ENCODE measurements at regions not wholly inside any gene's neighbourhood (a gene's known extent, or its start where the extent isn't known, plus 50 kb on each side); places are given as distances from the start of the nearest gene placed in this dataset.
A peak's percentile ranks its signal among the peaks of the same experiment; 100 is the strongest.

DNA sequence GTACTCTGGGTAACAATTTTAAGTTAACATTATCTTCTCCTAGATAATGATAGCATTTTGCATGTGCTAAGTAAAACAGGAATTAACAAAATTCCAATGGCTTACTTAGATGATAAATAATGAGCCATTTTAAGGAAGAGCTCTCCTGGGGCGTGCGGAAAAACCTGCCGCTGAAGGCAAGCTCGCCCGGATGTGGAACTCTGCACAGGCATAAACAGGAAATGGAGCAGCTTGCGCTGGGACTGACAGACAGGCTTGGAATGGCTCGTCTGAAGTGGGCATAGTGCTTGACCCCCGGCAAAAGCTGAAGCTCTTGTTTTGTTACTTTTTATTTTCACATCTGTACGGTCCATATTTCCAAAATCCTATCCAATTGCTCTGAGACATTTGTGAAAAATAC lies 169.2 kb downstream of the ZNF281 start:
- no peak overlapping the region for H3K27ac ChIP-seq
- no peaks in the 10 kb centered on the region for H3K36me3 ChIP-seq (ENCODE audit: low read depth)
- H3K9me2 ChIP-seq (ENCODE audit: insufficient read depth): no peaks in the 10 kb centered on the region
- in situ Hi-C loops (cut with MboI): no loop called here
- no peaks in the 10 kb centered on the region for H4K20me1 ChIP-seq (ENCODE audit: insufficient read depth)
- 75 to 77% methylated on average over 9 of the region's 9 CpGs for WGBS, 2 experiments (ENCODE audit: low coverage in 1 of 2, low lambda C conversion rate in 2 of 2, missing lambda C conversion rate in 2 of 2)
- DNase-seq: no peak
- H3K9ac ChIP-seq: no peak overlapping the region
- H3K4me2 ChIP-seq (ENCODE audit: unreplicated experiment): no peak overlapping the region
- no peak for TF ChIP-seq EZH2phosphoT487 (IDR thresholded peaks at IDR 0.05; ENCODE audit: insufficient read depth, low read depth)
- no peak for TF ChIP-seq EZH2 (IDR thresholded peaks at IDR 0.05; ENCODE audit: insufficient read depth, poor library complexity, severe bottlenecking)
- no peak overlapping the region for H3K4me3 ChIP-seq
- no peak overlapping the region for H2AFZ ChIP-seq
- H3K9me3 ChIP-seq (ENCODE audit: low read depth): no peaks in the 10 kb centered on the region
- H3K4me1 ChIP-seq (ENCODE audit: insufficient read depth): peaks cover 16% of the 10 kb centered on the region
- no peaks in the 10 kb centered on the region for H3K79me2 ChIP-seq (ENCODE audit: insufficient read depth)
- H3K27me3 ChIP-seq (replicated peaks; ENCODE audit: insufficient read depth): no peaks in the 10 kb centered on the region
- H3F3A ChIP-seq (ENCODE audit: insufficient read depth): 0 out of 2 replicates have a peak, but pooled peaks cover 16% of the 10 kb centered on the region

DNA sequence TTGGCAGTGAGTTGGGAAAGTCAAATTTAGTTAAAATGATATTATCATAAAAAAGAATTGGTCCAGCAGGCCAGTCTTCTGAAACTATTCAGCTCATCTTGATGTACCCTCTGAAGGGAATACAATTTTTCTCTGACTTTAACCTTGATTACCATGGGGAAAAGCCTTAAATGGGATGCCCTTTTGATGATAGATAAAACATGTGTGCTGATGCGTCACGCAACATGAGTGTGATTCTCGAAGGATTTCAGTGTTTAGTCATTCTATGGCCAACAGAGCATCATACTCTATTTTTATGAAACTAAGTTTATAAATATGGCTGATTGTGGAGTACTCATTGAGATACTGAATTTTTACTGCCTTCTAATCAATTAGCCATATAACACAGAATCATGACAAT lies 171.5 kb downstream of the ZNF281 start:
- in situ Hi-C loops (cut with MboI): no loop called here
- Histone ChIP-seq H3K4me3 (no peak overlapping the region), H3K79me2 (ENCODE audit: insufficient read depth) (no peaks in the 10 kb centered on the region), H3K4me1 (ENCODE audit: insufficient read depth) (peaks cover 17% of the 10 kb centered on the region), H3K9me3 (ENCODE audit: low read depth) (no peaks in the 10 kb centered on the region), H3K4me2 (ENCODE audit: unreplicated experiment) (no peak overlapping the region), H3K36me3 (ENCODE audit: low read depth) (no peaks in the 10 kb centered on the region), H3K9ac (no peak overlapping the region), H3K9me2 (ENCODE audit: insufficient read depth) (no peaks in the 10 kb centered on the region), H3K27me3 (replicated peaks; ENCODE audit: insufficient read depth) (no peaks in the 10 kb centered on the region), H2AFZ (no peak overlapping the region), H3K27ac (no peak overlapping the region), H4K20me1 (ENCODE audit: insufficient read depth) (no peaks in the 10 kb centered on the region), H3F3A (ENCODE audit: insufficient read depth) (peaks cover 14% of the 10 kb centered on the region; the same call in 1 of the 2 replicates)
- DNase-seq: peak; percentile 55
- TF ChIP-seq EZH2phosphoT487 (IDR thresholded peaks at IDR 0.05; ENCODE audit: insufficient read depth, low read depth) (no peak), EZH2 (IDR thresholded peaks at IDR 0.05; ENCODE audit: insufficient read depth, poor library complexity, severe bottlenecking) (no peak)
- 55 to 65% methylated on average over 3 of the region's 3 CpGs for WGBS, 2 experiments (ENCODE audit: low coverage in 1 of 2, low lambda C conversion rate in 2 of 2, missing lambda C conversion rate in 2 of 2)

DNA sequence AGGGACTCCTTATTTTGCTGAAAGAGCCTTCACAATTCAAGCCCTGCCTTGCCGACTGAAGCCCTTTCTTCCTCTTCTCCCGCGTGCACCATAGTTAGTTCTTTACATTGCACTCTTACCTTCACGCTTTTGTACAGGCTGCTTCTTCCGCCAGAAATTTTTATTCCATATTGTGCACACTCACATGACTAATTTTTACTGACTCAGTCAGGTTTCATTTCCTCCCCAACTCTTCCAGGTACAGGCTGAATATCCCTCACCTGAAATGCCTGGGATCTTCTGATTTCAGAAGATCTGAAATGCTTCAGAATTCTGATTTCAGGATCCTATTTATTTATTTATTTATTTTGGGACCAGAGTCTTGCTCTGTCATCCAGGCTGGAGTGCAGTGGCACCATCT lies 172.8 kb downstream of the ZNF281 start:
- 91% methylated on average over 5 of the region's 5 CpGs for WGBS, 2 experiments (ENCODE audit: low coverage in 1 of 2, low lambda C conversion rate in 2 of 2, missing lambda C conversion rate in 2 of 2)
- Histone ChIP-seq H3K4me1 (ENCODE audit: insufficient read depth) (peaks cover 19% of the 10 kb centered on the region), H4K20me1 (ENCODE audit: insufficient read depth) (no peaks in the 10 kb centered on the region), H2AFZ (no peak overlapping the region), H3K4me3 (no peak overlapping the region), H3K9ac (no peak overlapping the region), H3K9me3 (ENCODE audit: low read depth) (no peaks in the 10 kb centered on the region), H3K9me2 (ENCODE audit: insufficient read depth) (no peaks in the 10 kb centered on the region), H3K36me3 (ENCODE audit: low read depth) (no peaks in the 10 kb centered on the region), H3K27ac (no peak overlapping the region), H3K27me3 (replicated peaks; ENCODE audit: insufficient read depth) (no peaks in the 10 kb centered on the region), H3K4me2 (ENCODE audit: unreplicated experiment) (no peak overlapping the region), H3F3A (ENCODE audit: insufficient read depth) (peaks cover 16% of the 10 kb centered on the region), H3K79me2 (ENCODE audit: insufficient read depth) (no peaks in the 10 kb centered on the region)
- DNase-seq: no peak
- TF ChIP-seq EZH2 (IDR thresholded peaks at IDR 0.05; ENCODE audit: insufficient read depth, poor library complexity, severe bottlenecking) (no peak), EZH2phosphoT487 (IDR thresholded peaks at IDR 0.05; ENCODE audit: insufficient read depth, low read depth) (no peak)
- in situ Hi-C loops (cut with MboI): no loop called here

- in situ Hi-C loops (cut with MboI): no loop called here
- H3K9ac ChIP-seq: no peak overlapping the region
These were observed 174.9 kb downstream of the ZNF281 start for GRCh38 chr1:200234938-200235337.

GRCh38 chr1:200233393-200233792 lies 176.4 kb downstream of the ZNF281 start:
- Histone ChIP-seq H3K27me3 (replicated peaks; ENCODE audit: insufficient read depth) (no peaks in the 10 kb centered on the region), H4K20me1 (ENCODE audit: insufficient read depth) (no peaks in the 10 kb centered on the region), H3K36me3 (ENCODE audit: low read depth) (no peaks in the 10 kb centered on the region), H2AFZ (peak overlapping the region; percentile 36), H3K79me2 (ENCODE audit: insufficient read depth) (no peaks in the 10 kb centered on the region), H3K9me2 (ENCODE audit: insufficient read depth) (no peaks in the 10 kb centered on the region), H3K4me1 (ENCODE audit: insufficient read depth) (peaks cover 37% of the 10 kb centered on the region), H3K27ac (peak overlapping the region; percentile 56), H3K4me2 (ENCODE audit: unreplicated experiment) (peak overlapping the region; percentile 7), H3K9me3 (ENCODE audit: low read depth) (no peaks in the 10 kb centered on the region), H3K9ac (0 out of 2 replicates have a peak overlapping the region, but pooled peaks have one; percentile 6), H3K4me3 (no peak overlapping the region), H3F3A (ENCODE audit: insufficient read depth) (peaks cover 30% of the 10 kb centered on the region)
- DNase-seq: peak; percentile 74
- TF ChIP-seq EZH2phosphoT487 (IDR thresholded peaks at IDR 0.05; ENCODE audit: insufficient read depth, low read depth) (no peak), EZH2 (IDR thresholded peaks at IDR 0.05; ENCODE audit: insufficient read depth, poor library complexity, severe bottlenecking) (no peak)
- in situ Hi-C loops (cut with MboI): no loop called here
- 43 to 55% methylated on average over 10 of the region's 10 CpGs for WGBS, 2 experiments (ENCODE audit: low coverage in 1 of 2, low lambda C conversion rate in 2 of 2, missing lambda C conversion rate in 2 of 2)

More at GRCh38 chr1:200234938-200235337, 174.9 kb downstream of the ZNF281 start:
- peaks cover 30% of the 10 kb centered on the region for H3F3A ChIP-seq (ENCODE audit: insufficient read depth)
- 98 to 100% methylated on average over 2 of the region's 2 CpGs for whole genome bisulfite sequencing, 2 experiments (ENCODE audit: low coverage in 1 of 2, low lambda C conversion rate in 2 of 2, missing lambda C conversion rate in 2 of 2)
- peaks cover 34% of the 10 kb centered on the region for H3K4me1 ChIP-seq (ENCODE audit: insufficient read depth)
- H3K9me3 ChIP-seq (ENCODE audit: low read depth): no peaks in the 10 kb centered on the region
- H3K36me3 ChIP-seq (ENCODE audit: low read depth): no peaks in the 10 kb centered on the region
- H2AFZ ChIP-seq: no peak overlapping the region
- H3K4me2 ChIP-seq (ENCODE audit: unreplicated experiment): no peak overlapping the region
- no peaks in the 10 kb centered on the region for H3K9me2 ChIP-seq (ENCODE audit: insufficient read depth)
- no peaks in the 10 kb centered on the region for H3K27me3 ChIP-seq (replicated peaks; ENCODE audit: insufficient read depth)
- TF ChIP-seq EZH2 (IDR thresholded peaks at IDR 0.05; ENCODE audit: insufficient read depth, poor library complexity, severe bottlenecking) (no peak), EZH2phosphoT487 (IDR thresholded peaks at IDR 0.05; ENCODE audit: insufficient read depth, low read depth) (no peak)
- no peak overlapping the region for H3K27ac ChIP-seq
- H3K79me2 ChIP-seq (ENCODE audit: insufficient read depth): no peaks in the 10 kb centered on the region
- DNase-seq: no peak
- no peaks in the 10 kb centered on the region for H4K20me1 ChIP-seq (ENCODE audit: insufficient read depth)
- H3K4me3 ChIP-seq: no peak overlapping the region
